Tibial nerve (tissue), 4 donors: ENCODE measurements at regions not wholly inside any gene's neighbourhood (a gene's known extent, or its start where the extent isn't known, plus 50 kb on each side); places are given as distances from the start of the nearest gene placed in this dataset.
"Not testable (repeated sequence)": the region's sequence is repeated elsewhere in the genome, so short reads cannot be mapped to it uniquely, and the experiment has no call there.

ENCODE experiments used
- DNase-seq, 2 donors: peaks; one replicate each; pipeline ENCODE4 v3.0.0-alpha.2; 2019; ENCODE audit warnings: low spot score in 2 of 2
- H3K27ac ChIP-seq, 4 donors: fragments of 200-600 bp; sonication (generic) in 3 of 4; one replicate each; pipeline ENCODE4 v1.5.1; 2017 to 2019; ENCODE audit warnings: mild to moderate bottlenecking in 1 of 4
- H3K27me3 ChIP-seq, 2 donors: fragments of 200-600 bp; sonication (generic) in 1 of 2; one replicate each; pipeline versions ENCODE4 v1.5.1 to v1.6.0; 2017 to 2019
- H3K36me3 ChIP-seq, 3 donors: fragments of 200-600 bp; sonication (generic); one replicate each; pipeline ENCODE4 v1.5.1; 2018 to 2019
- H3K4me1 ChIP-seq, 4 donors: fragments of 200-600 bp; sonication (generic) in 3 of 4; one replicate each; pipeline ENCODE4 v1.5.1; 2017 to 2019
- H3K4me3 ChIP-seq, 4 donors: fragments of 200-600 bp; sonication (generic) in 3 of 4; one replicate each; pipeline ENCODE4 v1.5.1; 2017 to 2019; ENCODE audit warnings: mild to moderate bottlenecking in 1 of 4, moderate library complexity in 1 of 4
- H3K9me3 ChIP-seq, 4 donors: fragments of 200-600 bp; sonication (generic) in 3 of 4; one replicate each; pipeline ENCODE4 v1.5.1; 2017 to 2019
- EP300 ChIP-seq, 2 donors: sonication (generic); formaldehyde crosslinking; IDR thresholded peaks; one replicate each; pipeline ENCODE4 v1.6.1; 2017; ENCODE audit warnings: antibody characterized with exemption in 2 of 2, mild to moderate bottlenecking in 1 of 2
- POLR2A ChIP-seq, 2 donors: fragments of 450-650 bp; IDR thresholded peaks; one replicate each; pipeline ENCODE4 v1.6.1; 2017; ENCODE audit warnings: antibody characterized with exemption in 2 of 2, mild to moderate bottlenecking in 2 of 2, moderate library complexity in 2 of 2
- WGBS, 2 donors: methylation state at CpG; one replicate each; pipeline ENCODE4 v1.1.5; 2018; 5-methylcytosine and 5-hydroxymethylcytosine counted together
- TF ChIP-seq, protein P1 (sequence below), 5 experiments: fragments of 200-600 bp in 3 of 5; fragments of 450-650 bp in 2 of 5; sonication (generic) in 3 of 5; IDR thresholded peaks; one replicate each; pipeline ENCODE4 v1.5.1; 2016 to 2019; ENCODE audit warnings: antibody characterized with exemption in 5 of 5, mild to moderate bottlenecking in 3 of 5, moderate library complexity in 2 of 5

DNA sequence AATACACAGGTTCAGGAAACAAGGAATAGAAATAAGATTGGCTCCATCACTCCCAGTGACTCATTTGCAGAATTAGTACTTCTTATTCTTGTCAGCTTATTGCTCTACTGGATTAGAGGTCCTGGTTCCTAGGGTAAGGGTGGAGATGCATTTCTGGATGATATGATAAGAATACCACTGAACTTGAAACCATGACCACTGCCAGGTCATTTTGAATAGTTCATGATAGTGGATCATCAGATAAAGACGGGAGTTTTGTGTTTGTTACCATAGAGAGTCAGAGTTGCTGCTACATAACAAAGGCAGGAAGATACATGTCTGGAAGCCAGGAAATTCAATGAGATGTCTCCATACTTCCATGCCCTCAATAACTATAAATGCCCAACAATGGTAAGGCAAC, 109.2 kb upstream of the FAT1 start:
- Histone ChIP-seq H3K4me1 (no peaks in the 10 kb centered on the region), H3K27ac (no peak overlapping the region), H3K27me3 (no peaks in the 10 kb centered on the region), H3K9me3 (no peaks in the 10 kb centered on the region), H3K4me3 (no peak overlapping the region), H3K36me3 (no peaks in the 10 kb centered on the region)
- TF ChIP-seq POLR2A (IDR thresholded peaks at IDR 0.05) (no peak), EP300 (IDR thresholded peaks at IDR 0.05) (no peak)
- TF ChIP-seq, protein P1, sequence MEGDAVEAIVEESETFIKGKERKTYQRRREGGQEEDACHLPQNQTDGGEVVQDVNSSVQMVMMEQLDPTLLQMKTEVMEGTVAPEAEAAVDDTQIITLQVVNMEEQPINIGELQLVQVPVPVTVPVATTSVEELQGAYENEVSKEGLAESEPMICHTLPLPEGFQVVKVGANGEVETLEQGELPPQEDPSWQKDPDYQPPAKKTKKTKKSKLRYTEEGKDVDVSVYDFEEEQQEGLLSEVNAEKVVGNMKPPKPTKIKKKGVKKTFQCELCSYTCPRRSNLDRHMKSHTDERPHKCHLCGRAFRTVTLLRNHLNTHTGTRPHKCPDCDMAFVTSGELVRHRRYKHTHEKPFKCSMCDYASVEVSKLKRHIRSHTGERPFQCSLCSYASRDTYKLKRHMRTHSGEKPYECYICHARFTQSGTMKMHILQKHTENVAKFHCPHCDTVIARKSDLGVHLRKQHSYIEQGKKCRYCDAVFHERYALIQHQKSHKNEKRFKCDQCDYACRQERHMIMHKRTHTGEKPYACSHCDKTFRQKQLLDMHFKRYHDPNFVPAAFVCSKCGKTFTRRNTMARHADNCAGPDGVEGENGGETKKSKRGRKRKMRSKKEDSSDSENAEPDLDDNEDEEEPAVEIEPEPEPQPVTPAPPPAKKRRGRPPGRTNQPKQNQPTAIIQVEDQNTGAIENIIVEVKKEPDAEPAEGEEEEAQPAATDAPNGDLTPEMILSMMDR (IDR thresholded peaks at IDR 0.05) = no peak
- WGBS, 2 donors = 54 to 70% methylated on average over 1 of the region's 1 CpG
- DNase-seq = no peak

DNA sequence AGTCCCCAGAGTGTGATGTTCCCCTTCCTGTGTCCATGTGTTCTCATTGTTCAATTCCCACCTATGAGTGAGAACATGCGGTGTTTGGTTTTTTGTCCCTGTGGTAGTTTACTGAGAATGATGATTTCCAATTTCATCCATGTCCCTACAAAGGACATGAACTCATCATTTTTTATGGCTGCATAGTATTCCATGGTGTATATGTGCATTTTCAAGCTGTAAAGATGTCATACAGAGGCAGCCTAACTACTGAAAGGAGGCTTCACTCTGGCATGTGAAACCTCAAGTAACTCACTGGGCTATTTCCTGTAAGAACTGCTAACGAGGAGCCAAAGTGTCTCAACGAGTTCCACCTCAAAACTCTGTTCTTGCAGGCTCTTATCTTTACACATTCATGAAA, 113.8 kb upstream of the FAT1 start:
- H3K27ac ChIP-seq, DNase-seq, H3K4me3 ChIP-seq, H3K27me3 ChIP-seq, H3K9me3 ChIP-seq, H3K36me3 ChIP-seq, H3K4me1 ChIP-seq: not testable (repeated sequence)
- WGBS, 2 donors = 92% methylated on average over 3 of the region's 3 CpGs

DNA sequence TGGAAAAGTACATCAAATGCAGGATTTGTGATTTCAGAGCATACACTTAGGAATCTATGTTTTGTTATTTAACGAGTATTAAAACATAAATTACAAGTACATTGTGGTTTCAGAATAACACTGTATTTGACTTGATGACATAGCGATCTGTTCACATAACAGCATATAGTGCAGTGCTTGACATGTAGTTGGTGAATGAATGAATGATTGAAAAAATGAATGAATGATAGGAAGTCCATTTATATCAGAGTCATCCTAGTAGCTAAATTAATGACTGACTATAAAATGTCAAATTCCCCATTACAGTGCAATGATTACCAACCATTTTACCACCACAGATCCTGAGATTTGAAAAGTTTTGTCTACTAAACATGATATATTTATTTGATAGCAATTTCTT, 114.6 kb upstream of the FAT1 start:
- no peak for DNase-seq
- Histone ChIP-seq H3K4me1 (peaks cover 0 to 9% (median under 1%) of the 10 kb centered on the region in 4 donors), H3K9me3 (no peaks in the 10 kb centered on the region), H3K36me3 (no peaks in the 10 kb centered on the region), H3K27me3 (no peaks in the 10 kb centered on the region), H3K4me3 (no peak overlapping the region), H3K27ac (no peak overlapping the region)
- TF ChIP-seq, protein P1 (IDR thresholded peaks at IDR 0.05) = no peak
- TF ChIP-seq POLR2A (IDR thresholded peaks at IDR 0.05) = no peak
- no peak for TF ChIP-seq EP300 (IDR thresholded peaks at IDR 0.05)
- WGBS, 2 donors = 92 to 96% methylated on average over 2 of the region's 2 CpGs

DNA sequence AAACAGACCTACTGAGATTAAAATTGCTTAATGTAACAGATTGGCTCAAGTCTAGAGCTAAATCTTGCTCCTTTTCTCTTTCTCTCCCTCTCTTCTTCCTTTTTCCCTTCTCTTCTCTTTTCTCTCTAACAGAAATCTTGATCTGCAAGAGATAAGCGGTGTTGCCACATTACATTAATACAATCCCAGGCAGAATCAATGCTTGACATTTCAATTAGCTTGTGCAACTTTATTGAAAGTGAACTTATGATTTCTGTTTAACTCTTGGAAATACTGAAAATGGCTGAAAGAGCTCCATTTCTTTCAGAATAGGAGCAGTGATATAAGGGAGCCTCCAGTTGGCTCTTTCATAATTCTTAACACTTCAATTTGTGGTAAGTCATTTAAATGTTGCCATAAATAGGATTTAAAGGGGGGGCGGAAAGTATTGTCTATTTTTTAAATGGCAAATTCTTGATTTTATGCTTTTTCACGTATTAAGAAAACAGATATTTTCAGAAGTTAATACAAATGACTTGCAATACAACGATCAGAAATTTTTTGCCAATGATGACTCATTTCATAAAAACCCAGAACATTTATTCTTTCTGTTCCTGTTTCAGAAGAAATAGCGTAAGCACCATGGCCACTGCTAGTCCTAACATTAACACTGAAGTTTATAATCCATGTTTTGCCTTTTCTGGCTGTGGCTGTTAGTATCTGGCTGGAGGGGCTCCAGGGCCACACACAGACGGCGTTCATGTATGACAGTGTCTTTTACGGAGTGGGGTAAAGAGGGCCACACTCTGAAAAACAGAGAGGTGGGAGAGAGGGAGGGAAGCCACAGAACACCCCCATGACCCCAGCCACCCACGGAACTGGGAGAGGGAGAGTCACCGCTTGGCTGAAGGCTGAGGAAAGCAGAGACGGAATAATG, 115.7 kb upstream of the FAT1 start:
- Histone ChIP-seq H3K4me3 (peak overlapping the region; percentile 23 to 45 (median 30)), H3K9me3 (no peaks in the 10 kb centered on the region), H3K36me3 (no peaks in the 10 kb centered on the region), H3K4me1 (peaks cover 0 to 18% (median 2%) of the 10 kb centered on the region in 4 donors), H3K27ac (peak overlapping the region; percentile 73 to 94 (median 84)), H3K27me3 (no peaks in the 10 kb centered on the region)
- WGBS, 2 donors = 27 to 33% methylated on average over 11 of the region's 11 CpGs
- TF ChIP-seq EP300 (IDR thresholded peaks at IDR 0.05) = no peak
- no peak for TF ChIP-seq POLR2A (IDR thresholded peaks at IDR 0.05)
- TF ChIP-seq, protein P1 (IDR thresholded peaks at IDR 0.05) = no peak
- peak in 1 of 2 donors; percentile 33 for DNase-seq

DNA sequence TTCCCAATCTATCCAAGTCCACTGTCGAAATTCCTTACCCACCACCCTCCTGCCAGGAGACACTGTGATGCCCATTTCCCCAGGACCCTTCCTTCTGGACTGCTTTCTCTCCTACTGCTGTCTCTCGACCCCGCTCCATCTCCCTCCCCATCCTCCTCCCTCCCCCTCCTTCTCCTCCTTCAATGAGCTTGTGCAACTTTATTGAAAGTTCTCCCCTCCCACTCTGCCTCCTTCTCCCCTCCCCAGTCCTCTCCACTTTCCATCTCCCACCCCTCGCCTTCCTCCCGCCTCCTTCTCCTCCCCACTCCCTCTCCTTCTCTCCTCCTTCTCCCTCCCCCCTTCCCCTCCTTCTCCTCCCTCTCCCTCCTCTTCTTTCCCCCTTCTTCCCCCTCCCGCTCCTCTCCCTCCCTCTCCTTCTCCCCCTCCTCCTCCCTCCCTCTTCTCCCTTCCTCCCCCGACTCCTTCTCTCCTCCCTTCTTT, 116.6 kb upstream of the FAT1 start:
- Histone ChIP-seq H3K4me1 (peaks cover 0 to 27% (median 6%) of the 10 kb centered on the region in 4 donors), H3K27ac (peak overlapping the region; percentile 73 to 94 (median 84)), H3K27me3 (no peaks in the 10 kb centered on the region), H3K9me3 (no peaks in the 10 kb centered on the region), H3K4me3 (peak overlapping the region in 3 of 4 donors; percentile 24 to 45 (median 36)), H3K36me3 (no peaks in the 10 kb centered on the region)
- TF ChIP-seq EP300 (IDR thresholded peaks at IDR 0.05) (peak in 1 of 2 donors; percentile 55), POLR2A (IDR thresholded peaks at IDR 0.05) (peak in 1 of 2 donors; percentile 63)
- TF ChIP-seq, protein P1 (IDR thresholded peaks at IDR 0.05) = no peak
- DNase-seq = peak; percentile 61 to 82
- WGBS, 2 donors = 49 to 53% methylated on average over 7 of the region's 7 CpGs
